Loucy (cell line): ENCODE measurements at regions not wholly inside any gene's neighbourhood (a gene's known extent, or its start where the extent isn't known, plus 50 kb on each side); places are given as distances from the start of the nearest gene placed in this dataset.

Source experiments
- H2AFZ ChIP-seq: fragments of 200-600 bp; sonication (generic); 2 replicates; pipeline ENCODE4 v1.6.0; 2016; ENCODE audit warnings: antibody characterized with exemption, mild to moderate bottlenecking, low read length, moderate library complexity
- H3F3A ChIP-seq: fragments of 200-600 bp; 2 replicates; pipeline ENCODE4 v1.6.0; 2016; ENCODE audit warnings: antibody characterized with exemption, low read depth, mild to moderate bottlenecking
- H3K27me3 ChIP-seq: fragments of 200-600 bp; sonication (generic); 2 replicates; pipeline ENCODE4 v1.6.1; 2014; ENCODE audit warnings: low read length, mild to moderate bottlenecking; ENCODE audit not compliant: insufficient read depth, poor library complexity, severe bottlenecking
- H3K36me3 ChIP-seq: fragments of 200-600 bp; sonication (generic); 2 replicates; pipeline ENCODE4 v1.6.1; 2016; ENCODE audit warnings: low read length; ENCODE audit not compliant: insufficient read depth
- H3K4me1 ChIP-seq: fragments of 200-600 bp; sonication (generic); 2 replicates; pipeline ENCODE4 v1.5.1; 2014; ENCODE audit warnings: low read length, mild to moderate bottlenecking; ENCODE audit not compliant: insufficient read depth, poor library complexity, severe bottlenecking
- H3K4me2 ChIP-seq: fragments of 200-600 bp; sonication (generic); 2 replicates; pipeline ENCODE4 v1.6.0; 2014; ENCODE audit warnings: antibody characterized with exemption, low read length, low read depth, mild to moderate bottlenecking; ENCODE audit not compliant: poor library complexity, severe bottlenecking
- H3K4me3 ChIP-seq: fragments of 200-600 bp; sonication (generic); 2 replicates; pipeline ENCODE4 v1.5.1; 2014; ENCODE audit warnings: low read length, mild to moderate bottlenecking, mixed read lengths; ENCODE audit not compliant: poor library complexity, severe bottlenecking
- H3K79me2 ChIP-seq: fragments of 200-600 bp; sonication (generic); 2 replicates; pipeline ENCODE4 v1.6.1; 2014; ENCODE audit warnings: low read length; ENCODE audit not compliant: insufficient read depth
- H3K9ac ChIP-seq: fragments of 200-600 bp; sonication (generic); 2 replicates; pipeline ENCODE4 v1.6.0; 2014; ENCODE audit warnings: mild to moderate bottlenecking, low read depth, low read length, moderate library complexity; ENCODE audit not compliant: poor library complexity, severe bottlenecking
- H3K9me2 ChIP-seq: fragments of 200-600 bp; sonication (generic); replicated peaks from 2 replicates; pipeline ENCODE4 v1.6.1; 2016; ENCODE audit warnings: low read depth, low read length, mixed read lengths
- H3K9me3 ChIP-seq: fragments of 200-600 bp; sonication (generic); 2 replicates; pipeline ENCODE4 v1.6.1; 2014; ENCODE audit warnings: mild to moderate bottlenecking, antibody characterized with exemption, low read length, low read depth; ENCODE audit not compliant: insufficient read depth
- H4K20me1 ChIP-seq: fragments of 200-600 bp; sonication (generic); 2 replicates; pipeline ENCODE4 v1.6.0; 2014; ENCODE audit warnings: antibody characterized with exemption, low read length, mild to moderate bottlenecking; ENCODE audit not compliant: insufficient read depth, poor library complexity, severe bottlenecking
- CTCF ChIP-seq: fragments of 200-600 bp; sonication (generic); conservative IDR thresholded peaks from 2 replicates; pipeline ENCODE4 v1.5.1; 2014; ENCODE audit warnings: mild to moderate bottlenecking, antibody characterized with exemption, low read length
- EZH2phosphoT487 ChIP-seq: fragments of 200-600 bp; IDR thresholded peaks from 2 replicates; pipeline ENCODE4 v1.6.1; 2018; ENCODE audit warnings: antibody characterized with exemption, mild to moderate bottlenecking, moderate library complexity, borderline replicate concordance

- Histone ChIP-seq H3K4me3 (no peak overlapping the region), H3K9me3 (no peaks in the 10 kb centered on the region), H3K79me2 (no peaks in the 10 kb centered on the region), H2AFZ (no peak overlapping the region), H3K4me2 (no peak overlapping the region), H3K36me3 (no peaks in the 10 kb centered on the region), H3K9me2 (no peaks in the 10 kb centered on the region), H3K4me1 (no peaks in the 10 kb centered on the region), H3K9ac (no peak overlapping the region), H4K20me1 (no peaks in the 10 kb centered on the region), H3F3A (no peaks in the 10 kb centered on the region), H3K27me3 (no peaks in the 10 kb centered on the region)
- TF ChIP-seq EZH2phosphoT487 = no peak
- TF ChIP-seq CTCF = no peak
Measured at GRCh38 chr12:66028390-66028789, 102.2 kb downstream of the LLPH start.

GRCh38 chr12:66025477-66025876 is 105.1 kb downstream of the LLPH start:
- Histone ChIP-seq H3K4me3 (no peak overlapping the region), H3K9ac (no peak overlapping the region), H3F3A (no peaks in the 10 kb centered on the region), H3K79me2 (no peaks in the 10 kb centered on the region), H3K27me3 (no peaks in the 10 kb centered on the region), H4K20me1 (no peaks in the 10 kb centered on the region), H3K4me2 (no peak overlapping the region), H3K9me2 (no peaks in the 10 kb centered on the region), H3K4me1 (no peaks in the 10 kb centered on the region), H3K9me3 (no peaks in the 10 kb centered on the region), H3K36me3 (no peaks in the 10 kb centered on the region), H2AFZ (no peak overlapping the region)
- no peak for TF ChIP-seq EZH2phosphoT487
- TF ChIP-seq CTCF = no peak

DNA sequence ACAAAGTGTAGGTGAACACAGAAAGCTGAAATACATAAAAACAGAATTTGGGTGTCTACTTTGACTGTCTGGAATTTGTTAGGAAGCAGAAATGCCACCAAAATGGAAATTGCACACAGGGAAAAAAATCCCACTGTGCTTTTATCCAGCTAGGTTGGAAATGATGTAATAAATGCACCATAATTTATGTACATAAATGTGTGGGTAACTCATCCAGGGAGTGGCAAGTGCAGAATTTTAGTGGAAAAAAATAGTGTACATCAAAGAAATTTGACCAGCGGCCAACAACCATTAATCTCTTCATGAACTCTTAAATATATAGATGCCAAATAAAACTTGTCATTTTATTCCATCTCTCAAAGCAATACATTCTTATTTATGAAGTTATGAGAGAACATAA is 105.6 kb downstream of the LLPH start:
- Histone ChIP-seq H4K20me1 (no peaks in the 10 kb centered on the region), H3K4me2 (no peak overlapping the region)
- TF ChIP-seq EZH2phosphoT487 (no peak), CTCF (no peak)

More for the DNA sequence above, 105.6 kb downstream of the LLPH start:
- Histone ChIP-seq H2AFZ (no peak overlapping the region), H3K9me3 (no peaks in the 10 kb centered on the region), H3K27me3 (no peaks in the 10 kb centered on the region), H3K4me3 (no peak overlapping the region), H3K4me1 (no peaks in the 10 kb centered on the region), H3K36me3 (no peaks in the 10 kb centered on the region), H3K79me2 (no peaks in the 10 kb centered on the region), H3K9me2 (no peaks in the 10 kb centered on the region), H3F3A (no peaks in the 10 kb centered on the region), H3K9ac (no peak overlapping the region)
